HEK293 (cell line): ENCODE measurements at regions not wholly inside any gene's neighbourhood (a gene's known extent, or its start where the extent isn't known, plus 50 kb on each side); places are given as distances from the start of the nearest gene placed in this dataset.

Experiments used
- CTCF ChIA-PET: fragments of 350-600 bp; formaldehyde crosslinking; extraction: SDS; loops from one replicate; lab custom pipeline; 2021; ENCODE audit warnings: antibody characterized with exemption; lab: Yijun Ruan, JAX
- POLR2A ChIA-PET: fragments of 300-600 bp; formaldehyde crosslinking; extraction: SDS; loops from one replicate; lab custom pipeline; 2020; ENCODE audit warnings: antibody characterized with exemption, inconsistent platforms; lab: Yijun Ruan, JAX
- H3K27ac ChIP-seq: fragments of 200-500 bp; sonication (Bioruptor generic); 2 replicates; pipeline ENCODE4 v1.5.1; 2014; ENCODE audit warnings: low read depth, low read length, control low read depth, inconsistent platforms; ENCODE audit errors: extremely low read depth
- H3K36me3 ChIP-seq, 2 experiments: fragments of 200-500 bp in 1 of 2; sonication (Bioruptor generic) in 1 of 2; 1 replicate in 1 of 2; 2 replicates in 1 of 2; pipeline ENCODE4 v1.5.1; 2014 to 2017; ENCODE audit warnings: inconsistent platforms in 2 of 2, low read length in 2 of 2; ENCODE audit not compliant: control insufficient read depth in 2 of 2, insufficient read depth in 1 of 2
- H3K4me1 ChIP-seq: fragments of 200-500 bp; sonication (Bioruptor generic); 2 replicates; pipeline ENCODE4 v1.5.1; 2014; ENCODE audit warnings: mild to moderate bottlenecking, low read length, inconsistent platforms; ENCODE audit not compliant: control insufficient read depth, insufficient read depth
- H3K4me3 ChIP-seq: 2 replicates; pipeline ENCODE4 v1.5.1; 2011; ENCODE audit warnings: low read depth, mild to moderate bottlenecking, control low read depth, low read length, moderate library complexity
- H3K9me3 ChIP-seq: fragments of 200-500 bp; sonication (Bioruptor generic); 2 replicates; pipeline ENCODE4 v1.5.1; 2014; ENCODE audit warnings: low read depth, low read length, inconsistent platforms; ENCODE audit not compliant: control insufficient read depth, insufficient read depth
- ATF2 ChIP-seq: fragments of 450-650 bp; formaldehyde crosslinking; IDR thresholded peaks from 2 replicates; pipeline ENCODE4 v1.5.1; 2016; ENCODE audit warnings: missing biosample characterization, missing genetic modification characterization, low read depth
- EGR2 ChIP-seq: fragments of 450-650 bp; formaldehyde crosslinking; IDR thresholded peaks from 2 replicates; pipeline ENCODE4 v1.5.1; 2016; ENCODE audit warnings: low read depth, missing biosample characterization, missing genetic modification characterization
- FEZF1 ChIP-seq: fragments of 450-650 bp; formaldehyde crosslinking; IDR thresholded peaks from 2 replicates; pipeline ENCODE4 v1.5.1; 2016; ENCODE audit warnings: missing biosample characterization, missing genetic modification characterization
- KLF1 ChIP-seq: fragments of 450-650 bp; formaldehyde crosslinking; IDR thresholded peaks from 2 replicates; pipeline ENCODE4 v1.5.1; 2016; ENCODE audit warnings: missing biosample characterization, missing genetic modification characterization
- PRDM1 ChIP-seq: fragments of 450-650 bp; formaldehyde crosslinking; IDR thresholded peaks from 2 replicates; pipeline ENCODE4; 2016; ENCODE audit warnings: missing biosample characterization, missing genetic modification characterization
- SP3 ChIP-seq: fragments of 450-650 bp; formaldehyde crosslinking; IDR thresholded peaks from 2 replicates; pipeline ENCODE4 v1.5.1; 2016; ENCODE audit warnings: missing biosample characterization, missing genetic modification characterization
- ZBTB48 ChIP-seq: fragments of 450-650 bp; formaldehyde crosslinking; IDR thresholded peaks from 2 replicates; pipeline ENCODE4 v1.5.1; 2016; ENCODE audit warnings: missing biosample characterization, missing genetic modification characterization
- ZNF175 ChIP-seq: fragments of 450-650 bp; formaldehyde crosslinking; IDR thresholded peaks from 2 replicates; pipeline ENCODE4 v1.5.1; 2016; ENCODE audit warnings: missing biosample characterization, missing genetic modification characterization
- ZNF214 ChIP-seq: fragments of 450-650 bp; formaldehyde crosslinking; IDR thresholded peaks from 2 replicates; pipeline ENCODE4 v1.5.1; 2017; ENCODE audit warnings: missing biosample characterization, mild to moderate bottlenecking, missing genetic modification characterization, borderline replicate concordance
- ZNF366 ChIP-seq: fragments of 450-650 bp; formaldehyde crosslinking; conservative IDR thresholded peaks from 2 replicates; pipeline ENCODE4 v1.5.1; 2016; ENCODE audit warnings: missing biosample characterization, missing genetic modification characterization
- ZNF37A ChIP-seq: fragments of 450-650 bp; IDR thresholded peaks from 2 replicates; pipeline ENCODE4 v1.5.1; 2018; ENCODE audit warnings: missing biosample characterization, missing genetic modification characterization
- ZNF391 ChIP-seq: fragments of 450-650 bp; formaldehyde crosslinking; IDR thresholded peaks from 2 replicates; pipeline ENCODE4 v1.5.1; 2016; ENCODE audit warnings: low read depth, missing biosample characterization, missing genetic modification characterization, borderline replicate concordance
- ZNF48 ChIP-seq: fragments of 450-650 bp; formaldehyde crosslinking; IDR thresholded peaks from 2 replicates; pipeline ENCODE4 v1.5.1; 2016; ENCODE audit warnings: missing biosample characterization, missing genetic modification characterization
- ZNF529 ChIP-seq: fragments of 450-650 bp; formaldehyde crosslinking; IDR thresholded peaks from 2 replicates; pipeline ENCODE4 v1.5.1; 2017; ENCODE audit warnings: missing genetic modification characterization, missing biosample characterization; ENCODE audit not compliant: insufficient replicate concordance
- ZNF549 ChIP-seq: fragments of 450-650 bp; IDR thresholded peaks from 2 replicates; pipeline ENCODE4 v1.5.1; 2018; ENCODE audit warnings: missing biosample characterization, missing genetic modification characterization, mild to moderate bottlenecking, inconsistent platforms, moderate library complexity
- ZNF555 ChIP-seq: fragments of 450-650 bp; formaldehyde crosslinking; conservative IDR thresholded peaks from 2 replicates; pipeline ENCODE4 v1.5.1; 2017; ENCODE audit warnings: missing biosample characterization, mild to moderate bottlenecking, missing genetic modification characterization, inconsistent platforms
- ZNF677 ChIP-seq: fragments of 450-650 bp; IDR thresholded peaks from 2 replicates; pipeline ENCODE4 v1.5.0; 2018; ENCODE audit warnings: missing biosample characterization, mild to moderate bottlenecking, missing genetic modification characterization, moderate library complexity
- ZNF768 ChIP-seq: fragments of 450-650 bp; formaldehyde crosslinking; IDR thresholded peaks from 2 replicates; pipeline ENCODE4 v1.5.1; 2018; ENCODE audit warnings: missing biosample characterization, mild to moderate bottlenecking, missing genetic modification characterization
- ZXDB ChIP-seq: fragments of 450-650 bp; formaldehyde crosslinking; IDR thresholded peaks from 2 replicates; pipeline ENCODE4 v1.5.1; 2016; ENCODE audit warnings: missing biosample characterization, missing genetic modification characterization
- TF ChIP-seq, protein P1 (sequence below): fragments of 450-650 bp; formaldehyde crosslinking; IDR thresholded peaks from 2 replicates; pipeline ENCODE4 v1.5.1; 2016; ENCODE audit warnings: missing biosample characterization, missing genetic modification characterization
- TF ChIP-seq, protein P2 (sequence below): fragments of 450-650 bp; formaldehyde crosslinking; conservative IDR thresholded peaks from 2 replicates; pipeline ENCODE4 v1.5.1; 2016; ENCODE audit warnings: low read depth, missing biosample characterization, missing genetic modification characterization
- TF ChIP-seq, protein P3 (sequence below): fragments of 450-650 bp; formaldehyde crosslinking; IDR thresholded peaks from 2 replicates; pipeline ENCODE4 v1.5.1; 2016; ENCODE audit warnings: missing biosample characterization, missing genetic modification characterization
- TF ChIP-seq, protein P4 (sequence below): fragments of 450-650 bp; formaldehyde crosslinking; IDR thresholded peaks from 2 replicates; pipeline ENCODE4 v1.5.1; 2017; ENCODE audit warnings: missing biosample characterization, missing genetic modification characterization

DNA sequence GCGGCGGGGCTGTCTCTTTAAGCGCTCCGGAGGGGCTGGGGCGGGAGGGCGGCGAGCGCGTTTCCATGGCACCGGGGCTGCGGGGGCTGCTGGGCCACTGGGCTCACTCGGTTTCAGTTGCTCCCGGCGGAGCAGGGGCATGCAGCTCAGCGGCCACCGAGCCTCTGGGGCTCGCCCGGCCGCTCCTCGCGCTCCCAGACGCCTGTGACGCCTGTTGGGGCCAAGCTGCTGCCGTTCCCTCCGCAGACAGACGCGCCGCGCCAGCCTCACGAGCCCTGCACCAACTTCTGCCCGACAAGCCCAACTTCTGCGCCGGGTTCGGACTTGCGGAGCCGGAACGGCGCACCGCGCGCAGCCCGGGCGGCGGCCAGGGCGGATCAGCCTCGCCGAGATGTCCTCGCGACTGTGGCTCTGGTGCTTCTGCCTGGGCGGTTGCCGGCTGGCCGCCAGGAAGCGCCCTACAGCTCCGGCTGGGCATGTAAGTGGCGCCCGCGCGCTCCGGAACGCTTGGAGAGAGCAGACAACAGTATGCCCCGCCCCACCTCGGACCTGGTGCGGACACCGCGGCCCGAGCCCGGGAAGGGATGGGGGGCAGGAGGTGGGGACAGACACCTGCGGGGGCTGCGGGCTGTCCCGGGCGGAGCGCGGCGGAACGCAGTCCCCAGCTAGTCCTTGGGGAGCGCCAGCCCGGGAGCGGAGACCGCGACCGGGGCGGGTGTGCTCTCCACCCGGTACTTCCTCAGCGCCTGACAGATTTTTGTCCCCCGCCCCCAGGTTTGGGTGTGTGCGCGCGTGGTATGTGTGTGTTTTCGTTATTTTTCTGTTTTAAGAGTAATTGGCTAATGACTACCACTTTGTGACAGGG is 154.1 kb upstream of the GOLIM4 start (continued):
- TF ChIP-seq ZNF214 (tag by site-specific recombination), result no peak

- peak overlapping the region; percentile 78 for H3K4me3 ChIP-seq
- no peak for TF ChIP-seq ZNF768 (tag by site-specific recombination)
- no peak for TF ChIP-seq ZNF555
- peak; percentile 64; the same call in 1 of the 2 replicates for TF ChIP-seq EGR2 (tag by site-specific recombination)
- TF ChIP-seq, protein P1, sequence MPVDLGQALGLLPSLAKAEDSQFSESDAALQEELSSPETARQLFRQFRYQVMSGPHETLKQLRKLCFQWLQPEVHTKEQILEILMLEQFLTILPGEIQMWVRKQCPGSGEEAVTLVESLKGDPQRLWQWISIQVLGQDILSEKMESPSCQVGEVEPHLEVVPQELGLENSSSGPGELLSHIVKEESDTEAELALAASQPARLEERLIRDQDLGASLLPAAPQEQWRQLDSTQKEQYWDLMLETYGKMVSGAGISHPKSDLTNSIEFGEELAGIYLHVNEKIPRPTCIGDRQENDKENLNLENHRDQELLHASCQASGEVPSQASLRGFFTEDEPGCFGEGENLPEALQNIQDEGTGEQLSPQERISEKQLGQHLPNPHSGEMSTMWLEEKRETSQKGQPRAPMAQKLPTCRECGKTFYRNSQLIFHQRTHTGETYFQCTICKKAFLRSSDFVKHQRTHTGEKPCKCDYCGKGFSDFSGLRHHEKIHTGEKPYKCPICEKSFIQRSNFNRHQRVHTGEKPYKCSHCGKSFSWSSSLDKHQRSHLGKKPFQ (tag by site-specific recombination), result peak; percentile 60
- no peak for TF ChIP-seq ZNF677
- TF ChIP-seq, protein P2, sequence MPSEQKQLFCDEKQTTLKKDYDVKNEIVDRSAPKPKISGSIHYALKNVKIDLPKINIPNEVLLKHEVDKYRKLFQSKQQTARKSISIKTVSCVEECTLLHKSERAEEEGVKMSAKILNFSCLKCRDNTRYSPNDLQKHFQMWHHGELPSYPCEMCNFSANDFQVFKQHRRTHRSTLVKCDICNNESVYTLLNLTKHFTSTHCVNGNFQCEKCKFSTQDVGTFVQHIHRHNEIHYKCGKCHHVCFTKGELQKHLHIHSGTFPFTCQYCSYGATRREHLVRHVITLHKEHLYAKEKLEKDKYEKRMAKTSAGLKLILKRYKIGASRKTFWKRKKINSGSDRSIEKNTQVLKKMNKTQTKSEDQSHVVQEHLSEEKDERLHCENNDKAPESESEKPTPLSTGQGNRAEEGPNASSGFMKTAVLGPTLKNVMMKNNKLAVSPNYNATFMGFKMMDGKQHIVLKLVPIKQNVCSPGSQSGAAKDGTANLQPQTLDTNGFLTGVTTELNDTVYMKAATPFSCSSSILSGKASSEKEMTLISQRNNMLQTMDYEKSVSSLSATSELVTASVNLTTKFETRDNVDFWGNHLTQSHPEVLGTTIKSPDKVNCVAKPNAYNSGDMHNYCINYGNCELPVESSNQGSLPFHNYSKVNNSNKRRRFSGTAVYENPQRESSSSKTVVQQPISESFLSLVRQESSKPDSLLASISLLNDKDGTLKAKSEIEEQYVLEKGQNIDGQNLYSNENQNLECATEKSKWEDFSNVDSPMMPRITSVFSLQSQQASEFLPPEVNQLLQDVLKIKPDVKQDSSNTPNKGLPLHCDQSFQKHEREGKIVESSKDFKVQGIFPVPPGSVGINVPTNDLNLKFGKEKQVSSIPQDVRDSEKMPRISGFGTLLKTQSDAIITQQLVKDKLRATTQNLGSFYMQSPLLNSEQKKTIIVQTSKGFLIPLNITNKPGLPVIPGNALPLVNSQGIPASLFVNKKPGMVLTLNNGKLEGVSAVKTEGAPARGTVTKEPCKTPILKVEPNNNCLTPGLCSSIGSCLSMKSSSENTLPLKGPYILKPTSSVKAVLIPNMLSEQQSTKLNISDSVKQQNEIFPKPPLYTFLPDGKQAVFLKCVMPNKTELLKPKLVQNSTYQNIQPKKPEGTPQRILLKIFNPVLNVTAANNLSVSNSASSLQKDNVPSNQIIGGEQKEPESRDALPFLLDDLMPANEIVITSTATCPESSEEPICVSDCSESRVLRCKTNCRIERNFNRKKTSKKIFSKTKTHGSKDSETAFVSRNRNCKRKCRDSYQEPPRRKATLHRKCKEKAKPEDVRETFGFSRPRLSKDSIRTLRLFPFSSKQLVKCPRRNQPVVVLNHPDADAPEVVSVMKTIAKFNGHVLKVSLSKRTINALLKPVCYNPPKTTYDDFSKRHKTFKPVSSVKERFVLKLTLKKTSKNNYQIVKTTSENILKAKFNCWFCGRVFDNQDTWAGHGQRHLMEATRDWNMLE, result no peak
- TF ChIP-seq ZNF391 (tag by site-specific recombination), result no peak
- TF ChIP-seq ZXDB, result no peak
- TF ChIP-seq FEZF1 (tag by site-specific recombination), result no peak
- TF ChIP-seq ZNF175, result no peak
- peak; percentile 49 for TF ChIP-seq SP3
- no peak for TF ChIP-seq ZNF549 (tag by site-specific recombination)
- TF ChIP-seq PRDM1 (tag by site-specific recombination), result no peak
- no peak for TF ChIP-seq ATF2 (tag by site-specific recombination)
- TF ChIP-seq ZNF529 (tag by site-specific recombination), result no peak
- TF ChIP-seq, protein P3, sequence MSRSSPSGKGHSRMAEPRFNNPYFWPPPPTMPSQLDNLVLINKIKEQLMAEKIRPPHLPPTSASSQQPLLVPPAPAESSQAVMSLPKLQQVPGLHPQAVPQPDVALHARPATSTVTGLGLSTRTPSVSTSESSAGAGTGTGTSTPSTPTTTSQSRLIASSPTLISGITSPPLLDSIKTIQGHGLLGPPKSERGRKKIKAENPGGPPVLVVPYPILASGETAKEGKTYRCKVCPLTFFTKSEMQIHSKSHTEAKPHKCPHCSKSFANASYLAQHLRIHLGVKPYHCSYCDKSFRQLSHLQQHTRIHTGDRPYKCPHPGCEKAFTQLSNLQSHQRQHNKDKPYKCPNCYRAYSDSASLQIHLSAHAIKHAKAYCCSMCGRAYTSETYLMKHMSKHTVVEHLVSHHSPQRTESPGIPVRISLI (tag by site-specific recombination), result no peak
- TF ChIP-seq ZNF48 (tag by site-specific recombination), result no peak
- TF ChIP-seq, protein P4, sequence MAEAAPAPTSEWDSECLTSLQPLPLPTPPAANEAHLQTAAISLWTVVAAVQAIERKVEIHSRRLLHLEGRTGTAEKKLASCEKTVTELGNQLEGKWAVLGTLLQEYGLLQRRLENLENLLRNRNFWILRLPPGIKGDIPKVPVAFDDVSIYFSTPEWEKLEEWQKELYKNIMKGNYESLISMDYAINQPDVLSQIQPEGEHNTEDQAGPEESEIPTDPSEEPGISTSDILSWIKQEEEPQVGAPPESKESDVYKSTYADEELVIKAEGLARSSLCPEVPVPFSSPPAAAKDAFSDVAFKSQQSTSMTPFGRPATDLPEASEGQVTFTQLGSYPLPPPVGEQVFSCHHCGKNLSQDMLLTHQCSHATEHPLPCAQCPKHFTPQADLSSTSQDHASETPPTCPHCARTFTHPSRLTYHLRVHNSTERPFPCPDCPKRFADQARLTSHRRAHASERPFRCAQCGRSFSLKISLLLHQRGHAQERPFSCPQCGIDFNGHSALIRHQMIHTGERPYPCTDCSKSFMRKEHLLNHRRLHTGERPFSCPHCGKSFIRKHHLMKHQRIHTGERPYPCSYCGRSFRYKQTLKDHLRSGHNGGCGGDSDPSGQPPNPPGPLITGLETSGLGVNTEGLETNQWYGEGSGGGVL (tag by site-specific recombination), result peak; percentile 72
- no peak for TF ChIP-seq ZNF37A (tag by site-specific recombination)
- TF ChIP-seq KLF1 (tag by site-specific recombination), result peak; percentile 12; the same call in 1 of the 2 replicates
- no peak for TF ChIP-seq ZNF214 (tag by site-specific recombination)
- TF ChIP-seq ZBTB48, result no peak
- TF ChIP-seq ZNF366, result no peak
Measured at GRCh38 chr3:168249205-168249549, 153.5 kb upstream of the GOLIM4 start.

More at GRCh38 chr3:168249205-168249549, 153.5 kb upstream of the GOLIM4 start:
- Histone ChIP-seq H3K36me3 (no peaks in the 10 kb centered on the region), H3K4me1 (no peaks in the 10 kb centered on the region), H3K9me3 (no peaks in the 10 kb centered on the region), H3K27ac (peak overlapping the region; percentile 96)
- ChIA-PET POLR2A (interaction anchor here (0.6 to 2.7 kb wide), 12 partner anchors 9 to 369 kb away, joined by 3 to 8 read pairs (median 3); no protein-coding TSS in a partner anchor), CTCF (interaction anchor here (0.6 to 1.2 kb wide), 2 partner anchors 37 to 614 kb away, joined by 3 to 7 read pairs; no protein-coding TSS in a partner anchor)
